HFFc6 (cell line): ENCODE measurements at regions not wholly inside any gene's neighbourhood (a gene's known extent, or its start where the extent isn't known, plus 50 kb on each side); places are given as distances from the start of the nearest gene placed in this dataset.

ENCODE experiments used
- DNase-seq: peaks from one replicate; pipeline ENCODE4 v3.0.0-alpha.2; 2018
- H3K27ac Mint-ChIP-seq: 2 replicates; pipeline ENCODE4 v1.8.0; 2020; ENCODE audit warnings: mild to moderate bottlenecking, mixed read lengths
- H3K27me3 Mint-ChIP-seq: 2 replicates; pipeline ENCODE4 v1.8.0; 2021; ENCODE audit warnings: mild to moderate bottlenecking, moderate library complexity, mixed read lengths; ENCODE audit not compliant: insufficient read depth
- H3K36me3 Mint-ChIP-seq: 2 replicates; pipeline ENCODE4 v1.8.0; 2021; ENCODE audit warnings: low read depth, mixed read lengths
- H3K4me1 Mint-ChIP-seq: 2 replicates; pipeline ENCODE4 v1.8.0; 2020; ENCODE audit warnings: low read depth, mixed read lengths
- H3K4me3 Mint-ChIP-seq: 2 replicates; pipeline ENCODE4 v1.8.0; 2020; ENCODE audit warnings: mild to moderate bottlenecking, moderate library complexity, mixed read lengths
- H3K9me3 Mint-ChIP-seq: 2 replicates; pipeline ENCODE4 v1.8.0; 2020; ENCODE audit warnings: mild to moderate bottlenecking, mixed read lengths
- TF ChIP-seq, protein P1 (sequence below): fragments of 200-600 bp; sonication (generic); IDR thresholded peaks from 2 replicates; pipeline ENCODE4 v1.5.0; 2021; ENCODE audit warnings: antibody characterized with exemption, mild to moderate bottlenecking

GRCh38 chr4:188688956-188689355 lies 549.7 kb downstream of the TRIML1 start:
- no peak overlapping the region for H3K27ac Mint-ChIP-seq
- no peaks in the 10 kb centered on the region for H3K27me3 Mint-ChIP-seq
- DNase-seq: no peak
- H3K4me1 Mint-ChIP-seq: no peaks in the 10 kb centered on the region; the same call in 1 of the 2 replicates
- H3K4me3 Mint-ChIP-seq: no peak overlapping the region
- H3K9me3 Mint-ChIP-seq: peaks cover 5% of the 10 kb centered on the region; the same call in 1 of the 2 replicates
- no peaks in the 10 kb centered on the region for H3K36me3 Mint-ChIP-seq
- TF ChIP-seq, protein P1, sequence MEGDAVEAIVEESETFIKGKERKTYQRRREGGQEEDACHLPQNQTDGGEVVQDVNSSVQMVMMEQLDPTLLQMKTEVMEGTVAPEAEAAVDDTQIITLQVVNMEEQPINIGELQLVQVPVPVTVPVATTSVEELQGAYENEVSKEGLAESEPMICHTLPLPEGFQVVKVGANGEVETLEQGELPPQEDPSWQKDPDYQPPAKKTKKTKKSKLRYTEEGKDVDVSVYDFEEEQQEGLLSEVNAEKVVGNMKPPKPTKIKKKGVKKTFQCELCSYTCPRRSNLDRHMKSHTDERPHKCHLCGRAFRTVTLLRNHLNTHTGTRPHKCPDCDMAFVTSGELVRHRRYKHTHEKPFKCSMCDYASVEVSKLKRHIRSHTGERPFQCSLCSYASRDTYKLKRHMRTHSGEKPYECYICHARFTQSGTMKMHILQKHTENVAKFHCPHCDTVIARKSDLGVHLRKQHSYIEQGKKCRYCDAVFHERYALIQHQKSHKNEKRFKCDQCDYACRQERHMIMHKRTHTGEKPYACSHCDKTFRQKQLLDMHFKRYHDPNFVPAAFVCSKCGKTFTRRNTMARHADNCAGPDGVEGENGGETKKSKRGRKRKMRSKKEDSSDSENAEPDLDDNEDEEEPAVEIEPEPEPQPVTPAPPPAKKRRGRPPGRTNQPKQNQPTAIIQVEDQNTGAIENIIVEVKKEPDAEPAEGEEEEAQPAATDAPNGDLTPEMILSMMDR: no peak

DNA sequence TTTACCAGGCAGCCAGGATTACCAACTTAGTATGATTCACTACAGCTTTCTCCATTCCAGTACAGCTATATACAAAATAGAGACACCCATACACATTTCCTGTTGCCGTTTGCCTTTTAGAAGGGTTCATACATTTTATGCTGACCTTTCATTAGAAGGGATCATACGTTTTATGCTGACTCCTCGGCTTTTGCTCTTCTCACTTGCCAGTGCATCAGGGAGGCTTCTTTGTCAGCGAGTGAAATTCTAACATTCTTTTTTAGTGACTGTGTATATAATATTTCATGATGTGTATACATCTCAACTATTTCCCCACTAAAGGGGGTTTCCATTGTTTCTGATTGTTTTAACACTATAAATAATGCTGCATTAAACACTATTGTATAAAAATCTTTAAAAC lies 552.6 kb downstream of the TRIML1 start:
- Mint-ChIP-seq H3K36me3 (no peaks in the 10 kb centered on the region), H3K4me3 (no peak overlapping the region)

GRCh38 chr4:188695261-188695660 lies 556.0 kb downstream of the TRIML1 start:
- H3K27me3 Mint-ChIP-seq: no peaks in the 10 kb centered on the region
- no peaks in the 10 kb centered on the region for H3K9me3 Mint-ChIP-seq
- no peaks in the 10 kb centered on the region for H3K36me3 Mint-ChIP-seq
- H3K27ac Mint-ChIP-seq: no peak overlapping the region
- DNase-seq: no peak
- no peak overlapping the region for H3K4me3 Mint-ChIP-seq
- no peaks in the 10 kb centered on the region; the same call in 1 of the 2 replicates for H3K4me1 Mint-ChIP-seq
- TF ChIP-seq, protein P1: no peak

More for the DNA sequence above, 552.6 kb downstream of the TRIML1 start:
- Mint-ChIP-seq H3K27ac (no peak overlapping the region), H3K27me3 (no peaks in the 10 kb centered on the region), H3K4me1 (no peaks in the 10 kb centered on the region; the same call in 1 of the 2 replicates), H3K9me3 (0 out of 2 replicates have a peak, but pooled peaks cover 3% of the 10 kb centered on the region)
- TF ChIP-seq, protein P1: no peak
- DNase-seq: no peak

- Mint-ChIP-seq H3K4me1 (no peaks in the 10 kb centered on the region), H3K27ac (no peak overlapping the region), H3K27me3 (no peaks in the 10 kb centered on the region), H3K9me3 (no peaks in the 10 kb centered on the region), H3K36me3 (no peaks in the 10 kb centered on the region), H3K4me3 (no peak overlapping the region)
- TF ChIP-seq, protein P1: no peak
- DNase-seq: no peak
These were observed 558.0 kb downstream of the TRIML1 start for GRCh38 chr4:188697243-188697642.

DNA sequence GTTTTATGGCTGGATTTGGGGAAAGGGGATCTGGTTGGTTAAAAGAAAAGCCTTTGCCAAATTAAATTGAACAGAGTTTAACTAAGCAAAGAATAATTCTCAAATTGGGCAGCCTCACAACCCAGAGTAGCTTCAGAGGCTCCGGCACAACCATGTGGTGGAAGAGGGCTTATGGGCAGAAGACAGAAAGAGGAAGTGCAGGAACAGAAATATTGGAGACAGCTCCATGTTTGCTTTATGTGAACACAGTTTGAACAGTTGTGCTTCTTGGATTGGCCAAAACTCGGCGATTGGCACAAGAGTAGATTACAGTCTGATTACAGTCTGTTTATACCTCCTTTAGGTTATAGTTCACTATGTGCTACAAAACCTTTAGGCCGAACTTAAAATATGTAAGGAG lies 562.7 kb downstream of the TRIML1 start:
- Mint-ChIP-seq H3K9me3 (no peaks in the 10 kb centered on the region; the same call in 1 of the 2 replicates), H3K36me3 (no peaks in the 10 kb centered on the region), H3K4me1 (no peaks in the 10 kb centered on the region), H3K27me3 (peaks cover 2% of the 10 kb centered on the region; the same call in 1 of the 2 replicates), H3K27ac (no peak overlapping the region), H3K4me3 (no peak overlapping the region)
- DNase-seq: no peak
- TF ChIP-seq, protein P1: no peak

- TF ChIP-seq, protein P1: no peak
- no peak overlapping the region for H3K4me3 Mint-ChIP-seq
- DNase-seq: no peak
- H3K27me3 Mint-ChIP-seq: peaks cover 2% of the 10 kb centered on the region
- H3K36me3 Mint-ChIP-seq: no peaks in the 10 kb centered on the region
- H3K27ac Mint-ChIP-seq: no peak overlapping the region
- H3K4me1 Mint-ChIP-seq: peaks cover under 1% of the 10 kb centered on the region; the same call in 1 of the 2 replicates
- H3K9me3 Mint-ChIP-seq: peaks cover under 1% of the 10 kb centered on the region; the same call in 1 of the 2 replicates
These were observed 565.0 kb downstream of the TRIML1 start for GRCh38 chr4:188704288-188704687.
